Astrocyte of the cerebellum (primary cell): ENCODE measurements at regions not wholly inside any gene's neighbourhood (a gene's known extent, or its start where the extent isn't known, plus 50 kb on each side); places are given as distances from the start of the nearest gene placed in this dataset.
"Not testable (repeated sequence)": the region's sequence is repeated elsewhere in the genome, so short reads cannot be mapped to it uniquely, and the experiment has no call there.

Experiments
- DNase-seq: peaks from one replicate; pipeline ENCODE4 v3.0.0-alpha.2; 2011; ENCODE audit warnings: low read depth
- H3K4me3 ChIP-seq: 2 replicates; pipeline ENCODE4 v1.5.1; 2011; ENCODE audit warnings: mild to moderate bottlenecking, low read depth, low read length, moderate library complexity
- CTCF ChIP-seq: IDR thresholded peaks from 2 replicates; pipeline ENCODE4 v1.5.1; 2012; ENCODE audit warnings: low read length, low read depth, moderate library complexity, mild to moderate bottlenecking; ENCODE audit errors: missing control alignments
- in situ Hi-C: cut with HindIII; loops from 2 replicates; pipeline ENCODE4 v1.10.0; 2017; ENCODE audit warnings: low sequenced_read_pairs

GRCh38 chr1:218933513-218933912 is 240.2 kb upstream of the LYPLAL1 start:
- no peak for DNase-seq
- in situ Hi-C loops = no loop called here
- no peak overlapping the region for H3K4me3 ChIP-seq
- TF ChIP-seq CTCF = no peak

GRCh38 chr1:218935408-218935807 is 238.3 kb upstream of the LYPLAL1 start:
- H3K4me3 ChIP-seq, in situ Hi-C loops: not testable (repeated sequence)

GRCh38 chr1:218938259-218938658 is 235.4 kb upstream of the LYPLAL1 start:
- no peak for DNase-seq
- TF ChIP-seq CTCF = no peak
- in situ Hi-C loops = no loop called here
- no peak overlapping the region for H3K4me3 ChIP-seq

More at GRCh38 chr1:218935408-218935807, 238.3 kb upstream of the LYPLAL1 start:
- not testable (repeated sequence) for DNase-seq

- no peak overlapping the region for H3K4me3 ChIP-seq
- no peak for TF ChIP-seq CTCF
- in situ Hi-C loops = no loop called here
- no peak for DNase-seq
Observed at GRCh38 chr1:218939095-218939494, 234.6 kb upstream of the LYPLAL1 start.

GRCh38 chr1:218942431-218942830 is 231.2 kb upstream of the LYPLAL1 start:
- H3K4me3 ChIP-seq = no peak overlapping the region
- no peak for DNase-seq
- in situ Hi-C loops = no loop called here
- TF ChIP-seq CTCF = no peak

- no peak for DNase-seq
- H3K4me3 ChIP-seq = no peak overlapping the region
- TF ChIP-seq CTCF = no peak
- in situ Hi-C loops = no loop called here
Observed at GRCh38 chr1:218943371-218943770, 230.3 kb upstream of the LYPLAL1 start.

GRCh38 chr1:218945050-218945449 is 228.6 kb upstream of the LYPLAL1 start:
- H3K4me3 ChIP-seq = no peak overlapping the region
- DNase-seq = no peak
- TF ChIP-seq CTCF = no peak
- in situ Hi-C loops = no loop called here
